Midbrain (tissue), 1 donor: ENCODE measurements at regions not wholly inside any gene's neighbourhood (a gene's known extent, or its start where the extent isn't known, plus 50 kb on each side); places are given as distances from the start of the nearest gene placed in this dataset.
"Not testable (repeated sequence)": the region's sequence is repeated elsewhere in the genome, so short reads cannot be mapped to it uniquely, and the experiment has no call there.

Source experiments
- DNase-seq: peaks from one replicate; lab custom pipeline; 2025; lab: John Stamatoyannopoulos, UW

DNA sequence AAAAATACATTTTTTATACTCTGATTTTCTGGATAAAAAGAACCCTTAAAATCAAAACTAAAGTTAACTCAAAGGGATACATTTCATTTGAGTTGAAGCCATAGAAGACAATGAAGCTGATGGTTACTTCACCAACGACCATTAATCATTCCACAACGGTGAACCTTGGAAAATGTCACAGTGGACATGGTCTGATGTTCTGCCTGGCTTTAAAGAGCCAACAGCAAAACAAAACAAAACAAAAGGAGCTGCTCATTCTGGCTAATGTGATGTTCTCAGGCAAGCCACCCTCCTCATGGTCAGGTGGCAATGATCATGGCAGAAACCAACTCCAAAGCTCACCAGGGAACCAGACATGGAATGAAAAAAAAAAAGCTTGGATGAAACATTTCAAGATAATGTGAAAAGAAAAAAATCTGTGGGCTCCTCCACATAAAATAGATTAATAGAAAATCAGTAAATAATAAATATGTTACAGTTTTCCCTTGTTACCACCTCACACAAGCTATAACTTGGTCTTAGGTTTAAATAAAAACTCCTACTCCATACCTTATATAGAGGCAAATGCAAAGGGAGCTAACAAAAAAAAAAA, 90.1 kb upstream of the SERTAD2 start:
- DNase-seq, result no peak

GRCh38 chr2:64745562-64745961, 91.8 kb upstream of the SERTAD2 start:
- DNase-seq, result no peak

GRCh38 chr2:64747690-64748091, 94.0 kb upstream of the SERTAD2 start:
- DNase-seq, result not testable (repeated sequence)

DNA sequence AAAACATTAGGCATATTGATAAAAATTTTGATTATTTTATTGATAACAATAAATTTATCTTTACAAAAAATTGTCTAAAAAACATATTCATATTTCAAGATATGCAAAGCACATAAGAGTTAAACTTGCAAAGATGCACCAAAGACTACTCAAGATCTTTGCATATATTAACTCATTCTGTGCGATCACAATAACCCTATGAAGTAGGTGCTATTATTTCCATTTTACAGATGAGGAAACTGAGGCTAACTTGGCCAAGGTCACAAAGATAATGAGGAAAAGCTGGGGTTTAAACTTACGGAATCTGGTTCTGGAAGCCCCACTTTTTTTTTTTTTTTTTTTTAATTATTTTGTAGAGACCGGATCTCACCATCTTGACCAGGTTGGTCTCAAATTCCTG, 94.4 kb upstream of the SERTAD2 start:
- DNase-seq, result no peak

- DNase-seq, result no peak
These were observed 94.8 kb upstream of the SERTAD2 start for GRCh38 chr2:64748561-64748960.

GRCh38 chr2:64749446-64749845, 95.7 kb upstream of the SERTAD2 start:
- no peak for DNase-seq

GRCh38 chr2:64750001-64750816, 96.5 kb upstream of the SERTAD2 start:
- DNase-seq, result peak; percentile 56

DNA sequence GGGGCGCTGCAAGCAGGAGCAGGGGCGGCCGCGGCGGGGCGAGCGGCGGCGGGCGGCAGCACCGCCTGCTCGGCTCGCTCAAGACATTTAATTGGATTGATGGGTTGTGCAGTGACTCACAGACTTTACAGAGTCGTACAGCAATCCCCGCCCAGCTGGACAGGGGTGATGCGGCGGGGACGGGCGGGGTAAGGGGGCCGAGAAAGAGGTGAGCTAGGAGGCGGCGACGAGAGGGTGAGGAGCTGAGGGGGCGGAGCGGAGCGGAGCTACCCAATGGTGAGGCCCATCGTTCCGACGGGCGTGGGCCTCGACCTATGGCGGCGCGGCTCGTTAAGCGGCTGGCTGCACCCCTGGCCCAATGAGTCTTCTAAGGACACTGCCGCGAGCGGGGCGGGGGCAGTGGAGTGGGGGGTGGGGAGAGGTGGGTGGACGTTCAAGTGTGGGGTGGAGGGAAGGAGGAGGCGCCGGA, 97.1 kb upstream of the SERTAD2 start:
- DNase-seq, result peak; percentile 100

- DNase-seq, result peak; percentile 100
These were observed 97.9 kb upstream of the SERTAD2 start for GRCh38 chr2:64751286-64752260.

DNA sequence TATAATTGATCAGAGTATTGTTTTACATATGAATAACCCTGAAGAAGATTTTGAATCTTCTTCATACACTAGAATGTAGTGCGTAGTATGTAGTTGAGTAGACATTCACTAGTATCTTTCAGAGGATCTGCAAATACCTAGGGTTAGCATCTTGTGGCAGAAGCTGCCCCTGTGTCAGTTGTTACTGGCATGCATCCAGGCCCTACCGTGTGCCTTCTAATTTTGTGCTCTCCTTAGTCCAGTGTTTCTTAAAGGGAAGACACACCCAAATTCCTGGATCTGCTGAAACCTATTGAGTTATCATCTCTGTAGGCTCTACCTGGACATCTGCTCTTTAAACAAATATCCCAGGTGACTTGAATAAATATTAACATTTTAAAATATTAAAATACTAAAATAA, 99.7 kb upstream of the SERTAD2 start:
- DNase-seq, result no peak

DNA sequence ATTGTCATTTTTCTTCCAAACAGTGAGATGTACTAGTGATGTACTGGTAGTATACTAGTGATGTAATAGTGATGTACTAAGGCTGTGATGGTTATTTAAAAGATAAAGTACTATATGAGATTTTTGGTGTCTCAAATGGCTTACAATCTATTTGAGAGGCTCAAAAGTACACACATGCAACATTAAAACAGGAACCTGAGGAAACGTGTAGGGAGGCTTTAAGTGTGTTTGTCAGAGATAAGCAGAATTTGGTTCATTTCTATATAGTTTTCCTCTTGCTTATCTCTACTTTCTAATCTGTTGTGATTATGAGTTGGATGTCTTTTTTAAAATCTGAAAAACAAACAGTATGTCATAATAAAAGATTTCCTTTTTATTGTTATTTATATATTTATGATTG, 100.9 kb upstream of the SERTAD2 start:
- no peak for DNase-seq

DNA sequence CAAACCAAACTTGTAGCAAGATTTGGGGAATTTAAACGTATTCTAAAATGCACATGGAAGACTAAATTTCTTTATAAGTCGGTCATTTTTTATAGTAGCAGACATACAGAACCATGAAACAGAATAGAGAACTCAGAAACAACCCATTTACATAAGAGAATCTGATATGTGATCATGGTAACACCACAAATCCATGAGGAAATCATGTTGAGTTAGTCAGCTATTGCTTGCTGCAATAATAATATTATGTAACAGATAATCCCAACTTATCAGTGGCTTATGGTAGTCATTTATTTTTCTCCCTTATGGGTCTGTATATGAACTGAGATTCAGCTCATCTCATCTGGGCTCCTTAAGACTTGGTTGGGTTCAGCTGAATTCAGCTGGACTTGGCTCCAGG, 103.4 kb upstream of the SERTAD2 start:
- no peak for DNase-seq

DNA sequence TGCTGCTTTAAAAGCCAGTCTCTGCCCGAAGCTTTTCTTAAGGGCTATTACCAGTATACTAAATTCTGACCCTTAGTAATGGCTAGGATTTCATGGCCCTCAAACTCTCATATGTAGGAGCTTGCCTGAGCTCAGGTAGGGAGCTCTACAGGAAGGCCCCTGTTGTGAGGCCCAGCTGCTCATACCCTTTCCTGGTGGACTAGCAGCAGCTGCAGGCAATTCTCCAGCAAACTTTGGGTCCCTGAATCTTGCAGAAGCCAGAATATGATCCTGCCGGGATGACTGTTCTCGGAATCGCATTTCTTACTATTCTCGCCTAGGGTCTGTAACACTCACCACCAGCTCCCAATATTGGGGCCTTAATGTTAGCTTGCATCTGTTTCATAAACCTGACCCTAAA, 106.4 kb upstream of the SERTAD2 start:
- DNase-seq, result no peak

GRCh38 chr2:64762301-64762997, 108.7 kb upstream of the SERTAD2 start:
- no peak for DNase-seq

GRCh38 chr2:64763126-64763525, 109.4 kb upstream of the SERTAD2 start:
- no peak for DNase-seq

- DNase-seq, result no peak
These were observed 111.6 kb upstream of the SERTAD2 start for GRCh38 chr2:64765160-64765805.

DNA sequence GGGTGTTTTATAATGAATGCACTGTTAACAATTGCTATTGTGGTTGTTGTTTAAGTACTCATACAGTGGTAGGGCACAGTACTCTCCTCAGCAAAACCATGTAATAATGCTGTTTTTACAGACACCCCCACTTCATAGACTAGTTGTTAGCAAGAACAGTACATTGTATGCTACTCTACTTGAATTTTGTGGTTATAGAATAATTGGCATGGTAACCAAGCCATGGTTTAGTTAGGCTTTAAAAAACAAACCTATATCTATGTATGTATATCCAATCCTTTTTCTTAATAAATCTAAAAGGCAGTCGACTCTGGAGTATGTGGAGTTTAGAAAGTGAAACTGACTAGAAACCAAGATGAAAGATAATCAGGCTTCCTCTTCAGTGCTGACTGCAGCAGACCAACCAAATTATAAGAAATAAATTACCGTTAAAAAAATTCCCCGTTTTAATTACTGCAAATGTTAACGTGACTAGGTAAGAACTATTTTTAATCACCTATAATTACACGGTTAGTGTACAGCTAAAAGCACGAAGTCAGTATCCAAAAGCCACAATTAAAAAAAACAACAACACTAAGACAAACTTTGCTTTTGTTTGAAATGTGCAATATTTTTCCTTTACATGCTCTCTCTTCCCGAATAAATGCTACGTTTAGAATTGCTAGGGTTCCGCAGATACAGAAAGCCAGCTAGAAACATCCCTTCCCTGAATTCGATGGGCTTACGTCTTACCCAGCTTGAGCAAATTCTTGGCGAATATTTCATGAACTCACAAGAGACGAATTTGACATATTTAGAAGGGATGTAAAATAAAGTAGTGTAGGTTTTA, 113.3 kb upstream of the SERTAD2 start:
- peak; percentile 37 for DNase-seq

- DNase-seq, result peak; percentile 88
These were observed 114.2 kb upstream of the SERTAD2 start for GRCh38 chr2:64767670-64768468.

- DNase-seq, result no peak
These were observed 114.8 kb upstream of the SERTAD2 start for GRCh38 chr2:64768491-64769005.
